ENCODE measurements at regions not wholly inside any gene's neighbourhood (a gene's known extent, or its start where the extent isn't known, plus 50 kb on each side); places are given as distances from the start of the nearest gene placed in this dataset.

- Mint-ChIP-seq H3K9me3 (no peaks in the 10 kb centered on the region), H3K4me1 (ENCODE audit: low read depth) (no peaks in the 10 kb centered on the region), H3K27me3 (peaks cover 4% of the 10 kb centered on the region), H3K36me3 (ENCODE audit: low read depth) (no peaks in the 10 kb centered on the region), H3K27ac (no peak overlapping the region), H3K4me3 (no peak overlapping the region)
- CTCF ChIA-PET: no interaction called here
- no peaks in the 10 kb centered on the region for H3K27me3 ChIP-seq (ENCODE audit: control insufficient read depth in 1 of 2, insufficient read depth in 2 of 2, low read length in 2 of 2)
- peaks cover 0 to 3% of the 10 kb centered on the region in 2 experiments for H3K9me3 ChIP-seq (ENCODE audit: control insufficient read depth in 1 of 2, insufficient read depth in 1 of 2, low read length in 2 of 2)
- no peak for TF ChIP-seq CTCF (IDR thresholded peaks at IDR 0.05)
- no peak overlapping the region for H3K4me3 ChIP-seq (ENCODE audit: low read length)
- H3K4me1 ChIP-seq (ENCODE audit: insufficient read depth, low read length): no peaks in the 10 kb centered on the region
- ATAC-seq (ENCODE audit: poor library complexity): no peak
- no peak for DNase-seq
- no peaks in the 10 kb centered on the region for H3K36me3 ChIP-seq (ENCODE audit: insufficient read depth, low read length)
- intact Hi-C loops (cut with DNase I, micrococcal nuclease): no loop called here
- no peak overlapping the region for H3K27ac ChIP-seq (ENCODE audit: low read depth in 1 of 2, low read length in 2 of 2)
- POLR2A ChIA-PET: no interaction called here
Measured at GRCh38 chr22:34960005-34960404, 106.0 kb upstream of the ISX start.

DNA sequence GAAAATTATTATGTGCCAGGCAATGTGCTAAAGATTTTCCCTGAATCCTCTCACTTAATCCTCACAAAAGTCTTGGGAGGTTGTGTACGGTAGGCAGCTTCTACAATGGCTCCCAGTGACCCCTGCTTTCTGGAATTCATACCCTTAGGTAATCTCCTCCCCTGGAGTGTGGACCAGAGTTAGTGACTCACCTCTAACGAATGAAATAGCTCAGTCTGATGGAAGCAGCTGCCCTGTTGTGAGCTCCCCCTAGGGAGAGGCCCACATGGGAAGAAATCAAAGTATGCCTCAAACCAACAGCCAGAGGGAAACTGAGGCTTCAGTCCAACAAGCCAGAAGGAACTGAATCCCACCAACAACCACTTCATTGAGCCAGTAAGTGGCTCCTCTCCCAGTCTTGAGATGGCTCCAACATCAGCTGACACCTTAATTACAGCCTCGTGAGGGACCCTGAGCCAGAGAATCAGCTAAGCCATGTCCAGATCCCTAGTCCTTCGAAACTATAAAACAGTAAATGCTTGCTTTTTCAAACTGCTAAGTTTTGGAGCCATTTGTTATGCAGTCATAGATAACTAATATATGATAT, 98.9 kb upstream of the ISX start:
- no peak for TF ChIP-seq CTCF (IDR thresholded peaks at IDR 0.05)
- CTCF ChIA-PET: no interaction called here
- no peaks in the 10 kb centered on the region for H3K9me3 ChIP-seq (ENCODE audit: control insufficient read depth in 1 of 2, insufficient read depth in 1 of 2, low read length in 2 of 2)

DNA sequence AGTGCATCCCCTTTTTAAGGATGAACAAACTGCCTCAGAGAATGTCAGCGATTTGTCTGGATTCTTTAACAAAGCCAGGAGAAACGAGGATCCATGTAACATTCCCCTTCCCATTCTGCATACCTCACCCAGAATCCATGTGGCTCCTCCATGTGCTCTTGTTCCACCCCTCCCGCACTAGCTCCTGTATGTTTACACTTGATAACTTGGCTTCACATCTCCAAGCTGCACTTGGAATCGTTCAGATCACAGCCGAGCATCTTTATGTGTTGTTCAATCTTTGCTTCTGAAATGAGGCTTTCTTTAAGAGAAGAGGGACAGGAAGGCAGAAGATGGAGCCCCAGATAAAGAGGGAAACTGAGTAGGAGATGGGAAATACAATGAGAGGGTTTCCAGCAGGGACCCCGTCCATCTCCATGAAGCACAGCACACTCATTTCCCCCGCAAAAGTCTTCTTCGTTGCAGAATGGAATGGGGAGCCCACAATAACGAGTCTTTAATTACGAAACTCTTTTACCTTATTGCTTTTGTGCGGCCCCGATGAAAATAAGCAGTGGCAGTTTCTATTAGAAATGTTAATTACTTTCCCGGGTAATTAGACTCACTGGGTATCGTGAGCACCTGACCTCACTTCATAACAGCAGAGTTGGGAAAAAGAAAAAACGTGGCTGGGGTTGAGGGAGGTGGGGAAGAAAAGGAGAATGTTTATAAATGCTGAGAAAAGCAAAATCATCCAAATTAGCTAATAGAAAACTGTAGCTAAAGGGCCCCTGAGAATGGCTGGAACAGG, 96.8 kb upstream of the ISX start:
- Mint-ChIP-seq H3K4me1 (ENCODE audit: low read depth) (no peaks in the 10 kb centered on the region), H3K27ac (no peak overlapping the region), H3K27me3 (peaks cover 6% of the 10 kb centered on the region), H3K36me3 (ENCODE audit: low read depth) (no peaks in the 10 kb centered on the region), H3K9me3 (no peaks in the 10 kb centered on the region), H3K4me3 (no peak overlapping the region)
- peaks cover 0 to 2% of the 10 kb centered on the region in 2 experiments for H3K27me3 ChIP-seq (ENCODE audit: control insufficient read depth in 1 of 2, insufficient read depth in 2 of 2, low read length in 2 of 2)
- no peak for TF ChIP-seq CTCF (IDR thresholded peaks at IDR 0.05)
- ATAC-seq (ENCODE audit: poor library complexity) (no peak), DNase-seq (no peak)
- ChIA-PET CTCF (no interaction called here), POLR2A (no interaction called here)
- intact Hi-C loops (cut with DNase I, micrococcal nuclease): no loop called here
- no peaks in the 10 kb centered on the region for H3K4me1 ChIP-seq (ENCODE audit: insufficient read depth, low read length)
- no peak overlapping the region for H3K27ac ChIP-seq (ENCODE audit: low read depth in 1 of 2, low read length in 2 of 2)
- no peaks in the 10 kb centered on the region for H3K9me3 ChIP-seq (ENCODE audit: control insufficient read depth in 1 of 2, insufficient read depth in 1 of 2, low read length in 2 of 2)
- no peak overlapping the region for H3K4me3 ChIP-seq (ENCODE audit: low read length)
- H3K36me3 ChIP-seq (ENCODE audit: insufficient read depth, low read length): no peaks in the 10 kb centered on the region

More for the DNA sequence above, 98.9 kb upstream of the ISX start:
- Histone ChIP-seq H3K4me3 (ENCODE audit: low read length) (no peak overlapping the region), H3K4me1 (ENCODE audit: insufficient read depth, low read length) (no peaks in the 10 kb centered on the region), H3K27me3 (ENCODE audit: control insufficient read depth in 1 of 2, insufficient read depth in 2 of 2, low read length in 2 of 2) (no peaks in the 10 kb centered on the region), H3K36me3 (ENCODE audit: insufficient read depth, low read length) (no peaks in the 10 kb centered on the region), H3K27ac (ENCODE audit: low read depth in 1 of 2, low read length in 2 of 2) (no peak overlapping the region)
- Mint-ChIP-seq H3K27ac (no peak overlapping the region), H3K36me3 (ENCODE audit: low read depth) (no peaks in the 10 kb centered on the region), H3K4me1 (ENCODE audit: low read depth) (no peaks in the 10 kb centered on the region), H3K27me3 (peaks cover 6% of the 10 kb centered on the region), H3K4me3 (no peak overlapping the region), H3K9me3 (no peaks in the 10 kb centered on the region)
- intact Hi-C loops (cut with DNase I, micrococcal nuclease): no loop called here
- no peak for DNase-seq
- no peak for ATAC-seq (ENCODE audit: poor library complexity)
- POLR2A ChIA-PET: no interaction called here
